Fibroblast of peridontal ligament (primary cell): ENCODE measurements at regions not wholly inside any gene's neighbourhood (a gene's known extent, or its start where the extent isn't known, plus 50 kb on each side); places are given as distances from the start of the nearest gene placed in this dataset.

Source experiments
- DNase-seq: peaks from one replicate; pipeline ENCODE4 v3.0.0-alpha.2; 2010; ENCODE audit errors: extremely low read depth

- DNase-seq = no peak
Observed at GRCh38 chr4:32147446-32148085, 1427.4 kb downstream of the PCDH7 start.

GRCh38 chr4:32148111-32148666 is 1428.0 kb downstream of the PCDH7 start:
- DNase-seq = no peak

- no peak for DNase-seq
Observed at GRCh38 chr4:32158961-32159360, 1438.8 kb downstream of the PCDH7 start.

GRCh38 chr4:32161392-32161791 is 1441.2 kb downstream of the PCDH7 start:
- no peak for DNase-seq

- no peak for DNase-seq
Observed at GRCh38 chr4:32163125-32163524, 1443.0 kb downstream of the PCDH7 start.

GRCh38 chr4:32169841-32170240 is 1449.7 kb downstream of the PCDH7 start:
- no peak for DNase-seq

GRCh38 chr4:32172086-32172485 is 1451.9 kb downstream of the PCDH7 start:
- no peak for DNase-seq

- no peak for DNase-seq
Observed at GRCh38 chr4:32172761-32173160, 1452.6 kb downstream of the PCDH7 start.

GRCh38 chr4:32180086-32180485 is 1459.9 kb downstream of the PCDH7 start:
- no peak for DNase-seq

GRCh38 chr4:32184186-32184585 is 1464.0 kb downstream of the PCDH7 start:
- DNase-seq = no peak

- DNase-seq = no peak
Observed at GRCh38 chr4:32189130-32189529, 1469.0 kb downstream of the PCDH7 start.

- no peak for DNase-seq
Observed at GRCh38 chr4:32189788-32190187, 1469.6 kb downstream of the PCDH7 start.

- no peak for DNase-seq
Observed at GRCh38 chr4:32191961-32192360, 1471.8 kb downstream of the PCDH7 start.

GRCh38 chr4:32192363-32192762 is 1472.2 kb downstream of the PCDH7 start:
- DNase-seq = no peak

GRCh38 chr4:32192991-32193390 is 1472.8 kb downstream of the PCDH7 start:
- DNase-seq = no peak

GRCh38 chr4:32196950-32197688 is 1477.0 kb downstream of the PCDH7 start:
- DNase-seq = no peak

- no peak for DNase-seq
Observed at GRCh38 chr4:32199639-32200038, 1479.5 kb downstream of the PCDH7 start.

- DNase-seq = no peak
Observed at GRCh38 chr4:32203340-32203739, 1483.2 kb downstream of the PCDH7 start.

- no peak for DNase-seq
Observed at GRCh38 chr4:32206756-32207155, 1486.6 kb downstream of the PCDH7 start.

GRCh38 chr4:32207456-32207855 is 1487.3 kb downstream of the PCDH7 start:
- no peak for DNase-seq

GRCh38 chr4:32215277-32215676 is 1495.1 kb downstream of the PCDH7 start:
- no peak for DNase-seq

- DNase-seq = no peak
Observed at GRCh38 chr4:32216502-32216901, 1496.3 kb downstream of the PCDH7 start.
